CD4-positive, alpha-beta T cell (primary cell): ENCODE measurements at regions not wholly inside any gene's neighbourhood (a gene's known extent, or its start where the extent isn't known, plus 50 kb on each side); places are given as distances from the start of the nearest gene placed in this dataset.
A peak's percentile ranks its signal among the peaks of the same experiment; 100 is the strongest.

Source experiments
- ATAC-seq: fragments of 200-7000 bp; cut with Tn5 transposase; one replicate; pipeline ENCODE4 v1.10.0; 2022; ENCODE audit warnings: mild to moderate bottlenecking; ENCODE audit not compliant: poor library complexity
- CTCF ChIA-PET: fragments of 350-600 bp; sonication (Branson Sonifier 250); formaldehyde crosslinking; loops from one replicate; lab custom pipeline; 2021; ENCODE audit warnings: antibody characterized with exemption, inconsistent platforms; lab: Charles Lee
- POLR2A ChIA-PET: fragments of 350-600 bp; sonication (Branson Sonifier 250); formaldehyde crosslinking; loops from one replicate; lab custom pipeline; 2021; ENCODE audit warnings: antibody characterized with exemption, inconsistent platforms; lab: Charles Lee
- DNase-seq, 14 experiments: peaks; one replicate each; pipeline ENCODE4 v3.0.0-alpha.2; 2013 to 2020; ENCODE audit warnings: mixed read lengths in 2 of 14
- H3K27ac ChIP-seq, 2 donors: one replicate each; pipeline versions ENCODE4 v1.5.1 to v1.7.0; 2013; ENCODE audit warnings: low read length in 2 of 2, low read depth in 1 of 2, mild to moderate bottlenecking in 1 of 2
- H3K27me3 ChIP-seq, 2 experiments: 1 replicate in 1 of 2; 2 replicates in 1 of 2; pipeline versions ENCODE4 v1.6.1 to v1.7.0; 2013; ENCODE audit warnings: low read length in 2 of 2, control low read depth in 1 of 2, mild to moderate bottlenecking in 1 of 2, moderate library complexity in 1 of 2; ENCODE audit not compliant: insufficient read depth in 2 of 2, control insufficient read depth in 1 of 2
- H3K36me3 ChIP-seq: one replicate; pipeline ENCODE4 v1.6.1; 2013; ENCODE audit warnings: low read length, control low read depth; ENCODE audit not compliant: insufficient read depth
- H3K4me1 ChIP-seq: one replicate; pipeline ENCODE4 v1.6.1; 2013; ENCODE audit warnings: low read length, control low read depth; ENCODE audit not compliant: insufficient read depth
- H3K4me3 ChIP-seq: one replicate; pipeline ENCODE4 v1.5.1; 2013; ENCODE audit warnings: mild to moderate bottlenecking, low read length, moderate library complexity
- H3K9me3 ChIP-seq, 2 experiments: 1 replicate in 1 of 2; 2 replicates in 1 of 2; pipeline versions ENCODE4 v1.6.1 to v1.7.0; 2013; ENCODE audit warnings: low read length in 2 of 2, mild to moderate bottlenecking in 2 of 2, control low read depth in 1 of 2, moderate library complexity in 1 of 2; ENCODE audit not compliant: control insufficient read depth in 1 of 2, insufficient read depth in 1 of 2
- H3K27ac Mint-ChIP-seq: one replicate; pipeline ENCODE4 v1.8.0; 2020; ENCODE audit warnings: mixed read lengths
- H3K27me3 Mint-ChIP-seq: one replicate; pipeline ENCODE4 v1.8.0; 2021; ENCODE audit warnings: mixed read lengths
- H3K36me3 Mint-ChIP-seq: one replicate; pipeline ENCODE4 v1.8.0; 2021; ENCODE audit warnings: low read depth, mixed read lengths
- H3K4me1 Mint-ChIP-seq: one replicate; pipeline ENCODE4 v1.8.0; 2021; ENCODE audit warnings: low read depth, mixed read lengths
- H3K4me3 Mint-ChIP-seq: one replicate; pipeline ENCODE4 v1.8.0; 2020; ENCODE audit warnings: mild to moderate bottlenecking, mixed read lengths
- H3K9me3 Mint-ChIP-seq: one replicate; pipeline ENCODE4 v1.8.0; 2020; ENCODE audit warnings: mixed read lengths
- intact Hi-C, 2 experiments: fragments of 100-400 bp; cut with DNase I in 1 of 2; cut with micrococcal nuclease in 1 of 2; formaldehyde crosslinking; loops; one replicate each; pipeline versions ENCODE4 v1.15.1 to v1.9.0; 2023 to 2025; cut with DNase I, micrococcal nuclease
- TF ChIP-seq, protein P1 (sequence below): fragments of 200-600 bp; IDR thresholded peaks from one replicate; pipeline ENCODE4 v1.8.0; 2022; ENCODE audit warnings: antibody characterized with exemption, mild to moderate bottlenecking

DNA sequence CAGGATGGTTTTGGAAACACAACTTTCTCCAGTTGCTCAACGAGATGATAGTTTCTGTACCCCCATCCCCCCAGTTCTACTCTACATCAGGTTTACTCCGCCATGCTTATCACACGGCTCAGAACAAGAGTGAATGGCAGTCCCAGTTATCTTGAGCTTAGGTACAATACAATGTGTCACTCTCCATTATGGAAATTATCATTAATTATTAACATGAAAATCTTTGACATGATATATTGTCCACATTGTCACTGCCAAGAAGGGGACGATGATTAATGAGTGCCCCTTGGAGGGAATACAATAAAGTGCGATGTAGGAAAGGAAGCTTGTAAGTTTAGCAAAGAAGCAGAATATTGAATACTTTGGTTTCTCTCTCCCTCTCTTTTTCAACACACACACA, 252.6 kb upstream of the CFAP20DC start:
- intact Hi-C loops = no loop called here
- Mint-ChIP-seq H3K9me3 (peaks cover 8% of the 10 kb centered on the region), H3K4me1 (no peaks in the 10 kb centered on the region), H3K36me3 (no peaks in the 10 kb centered on the region), H3K27ac (no peak overlapping the region), H3K4me3 (no peak overlapping the region), H3K27me3 (no peaks in the 10 kb centered on the region)
- ChIA-PET CTCF (no interaction called here), POLR2A (no interaction called here)
- H3K4me3 ChIP-seq = no peak overlapping the region
- no peak for DNase-seq
- H3K27ac ChIP-seq = no peak overlapping the region
- no peaks in the 10 kb centered on the region for H3K36me3 ChIP-seq
- no peaks in the 10 kb centered on the region for H3K4me1 ChIP-seq
- H3K9me3 ChIP-seq = no peaks in the 10 kb centered on the region
- no peak for ATAC-seq
- H3K27me3 ChIP-seq = no peaks in the 10 kb centered on the region
- TF ChIP-seq, protein P1, sequence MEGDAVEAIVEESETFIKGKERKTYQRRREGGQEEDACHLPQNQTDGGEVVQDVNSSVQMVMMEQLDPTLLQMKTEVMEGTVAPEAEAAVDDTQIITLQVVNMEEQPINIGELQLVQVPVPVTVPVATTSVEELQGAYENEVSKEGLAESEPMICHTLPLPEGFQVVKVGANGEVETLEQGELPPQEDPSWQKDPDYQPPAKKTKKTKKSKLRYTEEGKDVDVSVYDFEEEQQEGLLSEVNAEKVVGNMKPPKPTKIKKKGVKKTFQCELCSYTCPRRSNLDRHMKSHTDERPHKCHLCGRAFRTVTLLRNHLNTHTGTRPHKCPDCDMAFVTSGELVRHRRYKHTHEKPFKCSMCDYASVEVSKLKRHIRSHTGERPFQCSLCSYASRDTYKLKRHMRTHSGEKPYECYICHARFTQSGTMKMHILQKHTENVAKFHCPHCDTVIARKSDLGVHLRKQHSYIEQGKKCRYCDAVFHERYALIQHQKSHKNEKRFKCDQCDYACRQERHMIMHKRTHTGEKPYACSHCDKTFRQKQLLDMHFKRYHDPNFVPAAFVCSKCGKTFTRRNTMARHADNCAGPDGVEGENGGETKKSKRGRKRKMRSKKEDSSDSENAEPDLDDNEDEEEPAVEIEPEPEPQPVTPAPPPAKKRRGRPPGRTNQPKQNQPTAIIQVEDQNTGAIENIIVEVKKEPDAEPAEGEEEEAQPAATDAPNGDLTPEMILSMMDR = no peak

DNA sequence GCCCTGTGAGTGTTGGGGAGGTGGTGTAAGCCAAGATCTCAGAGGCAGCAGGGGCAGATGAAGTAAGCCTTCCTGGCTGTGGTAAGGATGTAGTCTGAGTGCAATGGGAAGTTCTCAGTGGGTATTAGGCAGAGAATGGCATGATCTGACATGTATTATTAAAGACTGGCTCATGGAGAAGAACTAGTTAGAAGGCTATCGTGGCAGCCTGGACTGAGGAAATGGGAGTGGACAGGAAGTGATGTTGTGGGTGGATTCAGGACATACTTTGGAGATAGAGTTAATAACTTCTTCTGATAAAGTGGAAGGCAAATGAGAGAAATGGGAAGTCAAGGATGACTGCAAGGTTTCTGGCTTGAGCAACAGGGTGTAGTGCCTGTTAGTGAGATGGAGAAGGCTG, 250.9 kb upstream of the CFAP20DC start:
- DNase-seq = peak in 2 of 14 experiments; percentile 22 to 37
- Mint-ChIP-seq H3K36me3 (no peaks in the 10 kb centered on the region), H3K4me3 (no peak overlapping the region), H3K9me3 (peaks cover 8% of the 10 kb centered on the region), H3K4me1 (no peaks in the 10 kb centered on the region), H3K27ac (no peak overlapping the region), H3K27me3 (no peaks in the 10 kb centered on the region)
- intact Hi-C loops = no loop called here
- ChIA-PET CTCF (no interaction called here), POLR2A (no interaction called here)
- no peak overlapping the region for H3K4me3 ChIP-seq
- H3K27ac ChIP-seq = no peak overlapping the region
- TF ChIP-seq, protein P1 = no peak
- H3K9me3 ChIP-seq = no peaks in the 10 kb centered on the region
- H3K36me3 ChIP-seq = no peaks in the 10 kb centered on the region
- no peaks in the 10 kb centered on the region for H3K4me1 ChIP-seq
- H3K27me3 ChIP-seq = no peaks in the 10 kb centered on the region
- ATAC-seq = no peak

DNA sequence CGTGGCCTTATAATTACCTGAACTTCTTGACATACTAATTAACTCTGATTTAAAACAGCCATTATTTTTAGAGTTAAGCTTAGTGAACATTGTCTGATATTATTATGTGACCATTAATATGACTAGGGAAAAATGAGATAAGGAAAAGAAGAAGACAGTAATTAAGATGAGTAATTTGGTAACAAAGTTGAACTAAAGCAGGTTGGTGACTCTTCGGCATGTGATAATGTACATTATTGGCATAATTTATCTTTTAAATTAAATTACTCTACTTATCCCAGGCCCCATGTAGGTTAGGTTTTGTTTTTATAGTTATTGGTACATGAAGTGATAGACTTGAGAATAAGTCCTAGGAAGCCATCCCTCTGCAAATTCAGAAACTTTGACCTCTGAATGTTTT, 249.7 kb upstream of the CFAP20DC start:
- H3K4me1 ChIP-seq = no peaks in the 10 kb centered on the region
- POLR2A ChIA-PET = no interaction called here
- intact Hi-C loops = no loop called here

More for the DNA sequence above, 249.7 kb upstream of the CFAP20DC start:
- Histone ChIP-seq H3K27ac (no peak overlapping the region), H3K27me3 (no peaks in the 10 kb centered on the region), H3K36me3 (no peaks in the 10 kb centered on the region), H3K4me3 (no peak overlapping the region), H3K9me3 (peaks cover 0 to 5% of the 10 kb centered on the region in 2 experiments)
- CTCF ChIA-PET = no interaction called here
- Mint-ChIP-seq H3K36me3 (no peaks in the 10 kb centered on the region), H3K4me1 (no peaks in the 10 kb centered on the region), H3K4me3 (no peak overlapping the region), H3K9me3 (peaks cover 8% of the 10 kb centered on the region), H3K27ac (no peak overlapping the region), H3K27me3 (no peaks in the 10 kb centered on the region)
- TF ChIP-seq, protein P1 = no peak
- DNase-seq (no peak), ATAC-seq (no peak)
